PFSK-1 (cell line): ENCODE measurements at regions not wholly inside any gene's neighbourhood (a gene's known extent, or its start where the extent isn't known, plus 50 kb on each side); places are given as distances from the start of the nearest gene placed in this dataset.

Experiments
- FOXP2 ChIP-seq: optimal IDR thresholded peaks from 2 replicates; pipeline ENCODE3; 2011; ENCODE audit warnings: borderline replicate concordance, control low read depth, inconsistent platforms; ENCODE audit not compliant: insufficient read depth; ENCODE audit errors: extremely low read length, extremely low read depth
- POLR2AphosphoS5 ChIP-seq: IDR thresholded peaks from 2 replicates; pipeline ENCODE4 v1.6.1; 2012; ENCODE audit warnings: low read depth, mild to moderate bottlenecking, control low read depth, low read length, moderate library complexity
- SIN3A ChIP-seq: IDR thresholded peaks from 2 replicates; pipeline ENCODE4 v1.6.1; 2012; ENCODE audit warnings: mild to moderate bottlenecking, low read length, moderate library complexity, borderline replicate concordance; ENCODE audit not compliant: insufficient read depth
- TAF1 ChIP-seq: IDR thresholded peaks from 2 replicates; pipeline ENCODE4 v1.6.1; 2012; ENCODE audit warnings: low read length, control low read depth, borderline replicate concordance; ENCODE audit not compliant: insufficient read depth
- TF ChIP-seq, protein P1 (sequence below), 2 experiments: IDR thresholded peaks; 2 replicates each; pipeline versions ENCODE4 v1.6.1 to v1.8.0; 2011 to 2012; ENCODE audit warnings: low read depth in 2 of 2, low read length in 2 of 2, control low read depth in 1 of 2, inconsistent platforms in 1 of 2, mild to moderate bottlenecking in 1 of 2, moderate library complexity in 1 of 2; ENCODE audit not compliant: insufficient read depth in 1 of 2

DNA sequence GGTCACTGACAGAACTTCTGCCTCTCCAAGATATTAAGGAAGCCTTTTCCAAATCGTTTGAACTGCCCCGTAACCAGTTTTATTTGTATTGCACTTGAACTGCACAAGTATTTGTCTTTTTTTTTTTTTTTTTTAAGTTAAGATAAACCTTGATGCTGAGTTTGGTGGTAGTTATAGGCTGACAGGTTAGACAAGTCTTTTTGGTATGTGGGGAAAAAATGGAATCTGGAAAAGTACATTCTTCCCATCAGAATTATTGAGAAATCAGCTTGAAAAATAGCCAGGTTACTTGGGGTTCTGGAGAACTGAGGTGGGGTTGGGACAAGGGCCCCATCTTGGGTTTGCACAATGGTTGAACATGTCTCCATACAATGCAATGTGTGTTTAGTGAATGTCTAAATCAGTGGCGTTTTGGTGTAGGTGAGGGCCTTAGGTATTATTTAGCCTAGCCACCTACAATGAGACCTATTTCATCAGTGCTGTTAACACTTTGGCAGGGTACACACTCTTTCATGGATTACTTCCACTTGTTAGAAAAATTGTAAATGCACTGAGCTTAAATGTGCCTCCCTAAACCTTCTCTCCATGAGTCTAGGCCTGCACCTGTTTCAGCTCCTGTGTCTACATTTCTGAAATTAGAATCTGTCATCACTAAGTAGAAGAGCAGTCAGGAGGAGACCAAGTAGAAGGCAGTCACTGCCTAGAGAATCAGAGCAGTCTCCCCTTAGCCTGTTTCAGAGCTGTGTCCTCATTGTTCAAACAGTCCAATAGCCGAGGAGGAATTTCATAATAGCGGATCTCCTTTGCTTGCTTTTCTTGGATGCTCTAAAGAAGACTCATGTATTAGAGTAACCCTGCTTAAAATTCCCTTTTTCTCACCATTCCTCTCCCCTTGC is 140.0 kb upstream of the HMHB1 start:
- no peak for TF ChIP-seq SIN3A
- no peak for TF ChIP-seq POLR2AphosphoS5
- TF ChIP-seq, protein P1, sequence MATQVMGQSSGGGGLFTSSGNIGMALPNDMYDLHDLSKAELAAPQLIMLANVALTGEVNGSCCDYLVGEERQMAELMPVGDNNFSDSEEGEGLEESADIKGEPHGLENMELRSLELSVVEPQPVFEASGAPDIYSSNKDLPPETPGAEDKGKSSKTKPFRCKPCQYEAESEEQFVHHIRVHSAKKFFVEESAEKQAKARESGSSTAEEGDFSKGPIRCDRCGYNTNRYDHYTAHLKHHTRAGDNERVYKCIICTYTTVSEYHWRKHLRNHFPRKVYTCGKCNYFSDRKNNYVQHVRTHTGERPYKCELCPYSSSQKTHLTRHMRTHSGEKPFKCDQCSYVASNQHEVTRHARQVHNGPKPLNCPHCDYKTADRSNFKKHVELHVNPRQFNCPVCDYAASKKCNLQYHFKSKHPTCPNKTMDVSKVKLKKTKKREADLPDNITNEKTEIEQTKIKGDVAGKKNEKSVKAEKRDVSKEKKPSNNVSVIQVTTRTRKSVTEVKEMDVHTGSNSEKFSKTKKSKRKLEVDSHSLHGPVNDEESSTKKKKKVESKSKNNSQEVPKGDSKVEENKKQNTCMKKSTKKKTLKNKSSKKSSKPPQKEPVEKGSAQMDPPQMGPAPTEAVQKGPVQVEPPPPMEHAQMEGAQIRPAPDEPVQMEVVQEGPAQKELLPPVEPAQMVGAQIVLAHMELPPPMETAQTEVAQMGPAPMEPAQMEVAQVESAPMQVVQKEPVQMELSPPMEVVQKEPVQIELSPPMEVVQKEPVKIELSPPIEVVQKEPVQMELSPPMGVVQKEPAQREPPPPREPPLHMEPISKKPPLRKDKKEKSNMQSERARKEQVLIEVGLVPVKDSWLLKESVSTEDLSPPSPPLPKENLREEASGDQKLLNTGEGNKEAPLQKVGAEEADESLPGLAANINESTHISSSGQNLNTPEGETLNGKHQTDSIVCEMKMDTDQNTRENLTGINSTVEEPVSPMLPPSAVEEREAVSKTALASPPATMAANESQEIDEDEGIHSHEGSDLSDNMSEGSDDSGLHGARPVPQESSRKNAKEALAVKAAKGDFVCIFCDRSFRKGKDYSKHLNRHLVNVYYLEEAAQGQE (IDR thresholded peaks at IDR 0.05; ENCODE audit: insufficient read depth in 1 of 2, low read depth in 2 of 2, low read length in 2 of 2) = no peak
- TF ChIP-seq FOXP2 = no peak
- no peak for TF ChIP-seq TAF1

DNA sequence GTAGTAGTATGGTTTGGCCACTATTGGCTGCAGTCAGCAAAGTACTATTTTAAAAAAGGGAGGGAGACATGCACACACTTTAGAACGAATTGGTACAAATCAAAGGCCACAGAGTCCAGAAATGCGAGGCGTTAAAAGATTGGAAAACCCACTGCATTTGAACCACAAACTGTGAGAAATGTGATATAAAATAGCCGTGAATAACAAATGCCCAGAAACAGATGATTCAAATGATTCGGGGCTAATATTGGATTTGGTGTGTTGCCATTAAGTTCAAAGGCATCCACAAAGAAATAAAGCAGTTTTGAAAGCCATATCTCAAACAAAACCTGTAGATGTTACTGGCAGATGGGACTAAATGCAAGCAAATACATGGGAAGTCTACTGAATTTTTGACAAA is 140.9 kb upstream of the HMHB1 start:
- TF ChIP-seq FOXP2 (no peak), SIN3A (no peak), POLR2AphosphoS5 (no peak), TAF1 (no peak)
- TF ChIP-seq, protein P1 (IDR thresholded peaks at IDR 0.05; ENCODE audit: insufficient read depth in 1 of 2, low read depth in 2 of 2, low read length in 2 of 2) = no peak

DNA sequence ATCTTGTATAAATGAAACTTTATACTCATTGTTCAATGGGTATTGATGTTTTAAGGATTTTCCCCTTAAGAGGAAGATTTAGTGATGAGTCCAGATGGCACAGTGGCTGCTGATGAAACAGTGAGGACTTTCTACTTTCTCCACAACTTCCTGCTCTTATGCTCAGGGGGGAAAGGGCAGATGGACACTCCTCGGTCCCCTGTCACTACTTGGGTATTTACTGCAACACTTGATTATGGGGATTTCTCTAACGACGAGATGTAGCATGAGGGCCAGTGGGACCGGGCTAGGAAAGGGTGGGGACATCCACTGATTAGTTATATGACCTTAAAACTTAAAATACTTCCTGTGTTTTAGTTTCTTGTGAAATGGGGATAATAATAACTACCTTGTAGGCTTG is 146.1 kb upstream of the HMHB1 start:
- no peak for TF ChIP-seq TAF1
- TF ChIP-seq, protein P1 (IDR thresholded peaks at IDR 0.05; ENCODE audit: insufficient read depth in 1 of 2, low read depth in 2 of 2, low read length in 2 of 2) = no peak
- no peak for TF ChIP-seq POLR2AphosphoS5
- no peak for TF ChIP-seq SIN3A
- TF ChIP-seq FOXP2 = no peak

DNA sequence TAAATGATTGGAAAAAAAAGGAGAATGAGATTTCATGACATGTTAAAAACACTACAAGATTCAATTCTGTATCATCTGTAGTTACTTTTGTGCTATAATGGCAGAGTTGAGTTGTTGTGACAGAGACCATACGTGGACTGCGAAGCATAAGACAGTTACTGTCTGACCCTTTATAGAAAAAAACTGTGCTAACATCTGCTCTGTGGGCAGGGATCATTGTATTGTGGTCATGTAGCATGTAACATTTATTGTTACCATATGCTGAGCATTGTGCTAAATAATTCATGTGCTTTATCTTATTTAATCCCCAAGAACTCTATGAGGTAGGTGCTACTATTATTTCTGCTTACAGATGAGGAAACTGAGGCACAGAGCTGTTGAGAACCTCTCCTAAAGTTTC is 147.3 kb upstream of the HMHB1 start:
- TF ChIP-seq SIN3A (no peak), FOXP2 (no peak), POLR2AphosphoS5 (no peak), TAF1 (no peak)
- TF ChIP-seq, protein P1 (IDR thresholded peaks at IDR 0.05; ENCODE audit: insufficient read depth in 1 of 2, low read depth in 2 of 2, low read length in 2 of 2) = no peak

DNA sequence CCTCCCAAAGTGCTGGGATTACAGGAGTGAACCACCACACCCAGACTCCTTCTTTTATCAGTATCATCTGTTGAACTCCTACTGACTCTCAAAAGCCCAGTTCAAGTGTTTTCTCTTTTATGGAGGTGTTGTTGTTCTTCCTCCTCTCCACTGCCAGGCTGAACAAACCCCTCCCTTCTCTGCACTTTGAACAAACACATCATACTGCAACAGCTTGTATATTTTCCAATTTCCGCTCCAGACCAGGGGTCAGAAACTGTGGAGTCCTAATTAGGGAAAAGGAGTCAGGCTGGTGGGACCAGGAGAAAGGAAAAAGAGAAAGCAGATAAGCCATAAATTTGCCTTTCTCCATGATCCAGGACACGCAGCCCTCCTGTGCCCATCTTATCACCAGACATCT is 148.1 kb upstream of the HMHB1 start:
- TF ChIP-seq SIN3A = no peak
- TF ChIP-seq, protein P1 (IDR thresholded peaks at IDR 0.05; ENCODE audit: insufficient read depth in 1 of 2, low read depth in 2 of 2, low read length in 2 of 2) = no peak
- TF ChIP-seq FOXP2 = no peak
- no peak for TF ChIP-seq TAF1
- no peak for TF ChIP-seq POLR2AphosphoS5
